Upper lobe of left lung (tissue), 4 donors: ENCODE measurements at regions not wholly inside any gene's neighbourhood (a gene's known extent, or its start where the extent isn't known, plus 50 kb on each side); places are given as distances from the start of the nearest gene placed in this dataset.

Experiments
- EP300 ChIP-seq, 4 donors: sonication (generic); formaldehyde crosslinking; IDR thresholded peaks; one replicate each; pipeline ENCODE4 v1.5.1; 2017; ENCODE audit warnings: antibody characterized with exemption in 4 of 4, control low read depth in 2 of 4
- POLR2A ChIP-seq, 4 donors: fragments of 450-650 bp; IDR thresholded peaks; one replicate each; pipeline ENCODE4 v1.5.1; 2016 to 2017; ENCODE audit warnings: antibody characterized with exemption in 4 of 4, mild to moderate bottlenecking in 2 of 4
- POLR2AphosphoS5 ChIP-seq, 2 donors: sonication (generic); formaldehyde crosslinking; IDR thresholded peaks; one replicate each; pipeline ENCODE4 v1.5.1; 2017; ENCODE audit warnings: antibody characterized with exemption in 2 of 2
- TF ChIP-seq, protein P1 (sequence below), 6 experiments: fragments of 450-650 bp in 4 of 6; fragments of 200-600 bp in 2 of 6; sonication (generic) in 2 of 6; IDR thresholded peaks; one replicate each; pipeline ENCODE4 v1.5.1; 2016 to 2019; ENCODE audit warnings: antibody characterized with exemption in 6 of 6

DNA sequence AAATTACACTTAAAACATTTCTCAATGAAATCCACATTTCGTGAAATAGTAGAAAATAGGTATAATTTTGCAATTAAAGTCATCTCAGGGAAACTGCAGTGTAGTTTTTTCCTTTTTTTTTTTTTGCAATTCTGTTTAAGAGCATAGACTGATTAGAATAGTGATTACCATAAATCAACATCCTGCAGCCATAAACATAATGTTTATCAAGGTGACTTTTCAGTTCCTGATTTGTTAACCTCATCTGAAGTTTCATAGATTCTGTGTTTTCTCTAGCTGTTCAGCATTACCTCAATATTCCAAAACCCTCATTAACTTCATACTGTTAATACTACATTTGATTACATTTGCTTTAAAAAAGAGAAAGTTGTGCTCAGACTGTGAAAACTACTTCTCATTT lies 286.3 kb upstream of the DACH1 start:
- TF ChIP-seq, protein P1, sequence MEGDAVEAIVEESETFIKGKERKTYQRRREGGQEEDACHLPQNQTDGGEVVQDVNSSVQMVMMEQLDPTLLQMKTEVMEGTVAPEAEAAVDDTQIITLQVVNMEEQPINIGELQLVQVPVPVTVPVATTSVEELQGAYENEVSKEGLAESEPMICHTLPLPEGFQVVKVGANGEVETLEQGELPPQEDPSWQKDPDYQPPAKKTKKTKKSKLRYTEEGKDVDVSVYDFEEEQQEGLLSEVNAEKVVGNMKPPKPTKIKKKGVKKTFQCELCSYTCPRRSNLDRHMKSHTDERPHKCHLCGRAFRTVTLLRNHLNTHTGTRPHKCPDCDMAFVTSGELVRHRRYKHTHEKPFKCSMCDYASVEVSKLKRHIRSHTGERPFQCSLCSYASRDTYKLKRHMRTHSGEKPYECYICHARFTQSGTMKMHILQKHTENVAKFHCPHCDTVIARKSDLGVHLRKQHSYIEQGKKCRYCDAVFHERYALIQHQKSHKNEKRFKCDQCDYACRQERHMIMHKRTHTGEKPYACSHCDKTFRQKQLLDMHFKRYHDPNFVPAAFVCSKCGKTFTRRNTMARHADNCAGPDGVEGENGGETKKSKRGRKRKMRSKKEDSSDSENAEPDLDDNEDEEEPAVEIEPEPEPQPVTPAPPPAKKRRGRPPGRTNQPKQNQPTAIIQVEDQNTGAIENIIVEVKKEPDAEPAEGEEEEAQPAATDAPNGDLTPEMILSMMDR (IDR thresholded peaks at IDR 0.05): no peak
- TF ChIP-seq EP300 (IDR thresholded peaks at IDR 0.05): no peak
- TF ChIP-seq POLR2A (IDR thresholded peaks at IDR 0.05): no peak
- no peak for TF ChIP-seq POLR2AphosphoS5 (IDR thresholded peaks at IDR 0.05)
